ENCODE measurements at regions not wholly inside any gene's neighbourhood (a gene's known extent, or its start where the extent isn't known, plus 50 kb on each side); places are given as distances from the start of the nearest gene placed in this dataset.

DNA sequence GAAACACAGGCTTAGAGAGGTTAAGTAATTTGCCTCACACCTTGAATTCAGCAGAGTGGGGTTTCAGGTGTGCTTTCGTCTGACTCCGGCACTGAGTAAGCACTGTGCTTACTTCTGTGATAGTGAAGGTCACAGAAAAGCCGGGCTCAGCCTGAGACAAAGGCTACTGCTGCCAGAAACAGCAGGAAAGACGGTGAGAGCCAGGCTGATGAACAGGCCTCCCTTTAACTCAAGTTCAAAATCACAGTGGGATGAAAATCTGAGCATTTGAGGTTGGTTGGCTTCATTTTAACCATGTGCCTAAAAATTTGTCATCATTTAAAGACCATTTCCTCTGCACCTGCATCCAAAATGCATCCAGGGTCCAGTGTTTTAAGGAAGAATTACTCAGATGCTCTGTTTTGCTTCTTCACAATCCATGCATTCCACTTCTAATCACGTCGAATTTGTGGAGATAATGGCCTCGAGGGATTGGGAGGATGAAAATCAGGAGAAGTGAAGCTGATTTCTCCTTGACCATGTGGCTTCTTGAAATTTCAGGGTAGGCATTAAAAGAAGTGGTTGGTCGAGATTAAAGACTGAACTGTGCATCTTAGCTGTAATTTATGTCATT lies 121.2 kb upstream of the LNX1 start:
- no peak overlapping the region for H3K4me3 ChIP-seq (replicated peaks in 1 of 3; ENCODE audit: low read depth in 2 of 3, low read length in 3 of 3)
- H3K9me3 Mint-ChIP-seq = no peaks in the 10 kb centered on the region
- H3K79me2 ChIP-seq (ENCODE audit: insufficient read depth, low read length) = no peaks in the 10 kb centered on the region
- no peak overlapping the region for H2AFZ ChIP-seq (ENCODE audit: insufficient read depth, low read depth, low read length, poor library complexity, severe bottlenecking)
- no peak overlapping the region for H3K4me3 Mint-ChIP-seq
- no peak overlapping the region for H3K4me2 ChIP-seq (replicated peaks; ENCODE audit: extremely low read depth, low read length, poor library complexity, severe bottlenecking)
- no peak overlapping the region for H3K27ac ChIP-seq (ENCODE audit: low read depth in 1 of 2, low read length in 2 of 2)
- peaks cover 2 to 13% of the 10 kb centered on the region in 2 donors for H3K4me1 ChIP-seq (ENCODE audit: control insufficient read depth in 1 of 2, insufficient read depth in 2 of 2, low read length in 2 of 2)
- DNase-seq = no peak
- TF ChIP-seq, protein P1, sequence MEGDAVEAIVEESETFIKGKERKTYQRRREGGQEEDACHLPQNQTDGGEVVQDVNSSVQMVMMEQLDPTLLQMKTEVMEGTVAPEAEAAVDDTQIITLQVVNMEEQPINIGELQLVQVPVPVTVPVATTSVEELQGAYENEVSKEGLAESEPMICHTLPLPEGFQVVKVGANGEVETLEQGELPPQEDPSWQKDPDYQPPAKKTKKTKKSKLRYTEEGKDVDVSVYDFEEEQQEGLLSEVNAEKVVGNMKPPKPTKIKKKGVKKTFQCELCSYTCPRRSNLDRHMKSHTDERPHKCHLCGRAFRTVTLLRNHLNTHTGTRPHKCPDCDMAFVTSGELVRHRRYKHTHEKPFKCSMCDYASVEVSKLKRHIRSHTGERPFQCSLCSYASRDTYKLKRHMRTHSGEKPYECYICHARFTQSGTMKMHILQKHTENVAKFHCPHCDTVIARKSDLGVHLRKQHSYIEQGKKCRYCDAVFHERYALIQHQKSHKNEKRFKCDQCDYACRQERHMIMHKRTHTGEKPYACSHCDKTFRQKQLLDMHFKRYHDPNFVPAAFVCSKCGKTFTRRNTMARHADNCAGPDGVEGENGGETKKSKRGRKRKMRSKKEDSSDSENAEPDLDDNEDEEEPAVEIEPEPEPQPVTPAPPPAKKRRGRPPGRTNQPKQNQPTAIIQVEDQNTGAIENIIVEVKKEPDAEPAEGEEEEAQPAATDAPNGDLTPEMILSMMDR (IDR thresholded peaks at IDR 0.05) = no peak
- no peak overlapping the region for H3K27ac Mint-ChIP-seq
- H3K27me3 Mint-ChIP-seq (ENCODE audit: low read depth in 3 of 3) = peaks cover 0 to 3% (median 2%) of the 10 kb centered on the region in 3 donors
- H3K36me3 Mint-ChIP-seq = no peaks in the 10 kb centered on the region
- H3K4me1 Mint-ChIP-seq = peaks cover 14% of the 10 kb centered on the region
- intact Hi-C loops (cut with micrococcal nuclease) = no loop called here
- no peak overlapping the region for H3K9ac ChIP-seq (ENCODE audit: insufficient read depth, low read length, poor library complexity, severe bottlenecking)
- no peaks in the 10 kb centered on the region for H3K9me3 ChIP-seq (replicated peaks in 1 of 2; ENCODE audit: control insufficient read depth in 1 of 2, insufficient read depth in 1 of 2, low read length in 2 of 2)
- no peaks in the 10 kb centered on the region for H3K27me3 ChIP-seq (ENCODE audit: control insufficient read depth in 2 of 2, insufficient read depth in 2 of 2, low read length in 2 of 2)
- WGBS (ENCODE audit: insufficient coverage) = 86% methylated on average over 6 of the region's 8 CpGs
- no peaks in the 10 kb centered on the region for H3K36me3 ChIP-seq (replicated peaks in 1 of 2; ENCODE audit: control insufficient read depth in 1 of 2, insufficient read depth in 2 of 2, low read length in 2 of 2)
- H4K20me1 ChIP-seq (ENCODE audit: insufficient read depth, low read length) = no peaks in the 10 kb centered on the region

DNA sequence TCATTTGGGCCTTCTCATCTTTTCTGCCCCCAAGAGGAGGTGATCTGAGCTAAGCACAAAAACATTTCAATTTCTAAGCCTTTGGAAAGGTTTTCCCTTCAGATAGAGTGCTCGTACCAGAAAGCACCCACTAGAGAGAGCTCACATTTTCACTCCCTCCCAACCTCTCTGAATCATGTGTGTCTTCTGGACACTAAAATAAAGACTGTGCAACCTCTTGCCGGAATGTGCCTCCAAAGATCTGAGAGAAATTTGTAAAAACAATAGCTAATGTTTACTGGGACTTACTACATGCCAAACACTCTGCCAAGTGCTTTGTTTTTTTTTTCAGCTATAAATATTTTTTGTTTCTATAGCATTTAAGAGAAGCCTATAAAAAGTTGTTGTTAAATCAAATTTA lies 120.6 kb upstream of the LNX1 start:
- H3K79me2 ChIP-seq (ENCODE audit: insufficient read depth, low read length) = no peaks in the 10 kb centered on the region
- H2AFZ ChIP-seq (ENCODE audit: insufficient read depth, low read depth, low read length, poor library complexity, severe bottlenecking) = no peak overlapping the region
- no CpG with 5 or more reads among the region's 2 CpGs for WGBS (ENCODE audit: insufficient coverage)
- H3K9me3 ChIP-seq (replicated peaks in 1 of 2; ENCODE audit: control insufficient read depth in 1 of 2, insufficient read depth in 1 of 2, low read length in 2 of 2) = no peaks in the 10 kb centered on the region
- H3K4me2 ChIP-seq (replicated peaks; ENCODE audit: extremely low read depth, low read length, poor library complexity, severe bottlenecking) = no peak overlapping the region
- Mint-ChIP-seq H3K4me3 (no peak overlapping the region), H3K27me3 (ENCODE audit: low read depth in 3 of 3) (peaks cover 0 to 3% (median 0%) of the 10 kb centered on the region in 3 donors), H3K4me1 (peaks cover 10% of the 10 kb centered on the region), H3K27ac (no peak overlapping the region), H3K9me3 (no peaks in the 10 kb centered on the region), H3K36me3 (no peaks in the 10 kb centered on the region)
- no peaks in the 10 kb centered on the region for H3K36me3 ChIP-seq (replicated peaks in 1 of 2; ENCODE audit: control insufficient read depth in 1 of 2, insufficient read depth in 2 of 2, low read length in 2 of 2)
- no peak overlapping the region for H3K27ac ChIP-seq (ENCODE audit: low read depth in 1 of 2, low read length in 2 of 2)
- no peak overlapping the region for H3K4me3 ChIP-seq (replicated peaks in 1 of 3; ENCODE audit: low read depth in 2 of 3, low read length in 3 of 3)
- intact Hi-C loops (cut with micrococcal nuclease) = no loop called here
- H4K20me1 ChIP-seq (ENCODE audit: insufficient read depth, low read length) = no peaks in the 10 kb centered on the region
- H3K4me1 ChIP-seq (ENCODE audit: control insufficient read depth in 1 of 2, insufficient read depth in 2 of 2, low read length in 2 of 2) = peaks cover 0 to 7% of the 10 kb centered on the region in 2 donors
- TF ChIP-seq, protein P1 (IDR thresholded peaks at IDR 0.05) = no peak
- H3K9ac ChIP-seq (ENCODE audit: insufficient read depth, low read length, poor library complexity, severe bottlenecking) = no peak overlapping the region
- H3K27me3 ChIP-seq (ENCODE audit: control insufficient read depth in 2 of 2, insufficient read depth in 2 of 2, low read length in 2 of 2) = no peaks in the 10 kb centered on the region
- no peak for DNase-seq

Measured in CD14-positive monocyte (primary cell).